ENCODE measurements at regions not wholly inside any gene's neighbourhood (a gene's known extent, or its start where the extent isn't known, plus 50 kb on each side); places are given as distances from the start of the nearest gene placed in this dataset.

GRCh38 chr5:109917154-109917546, 227.4 kb downstream of the MAN2A1 start:
- DNase-seq = no peak

GRCh38 chr5:109917966-109918365, 228.2 kb downstream of the MAN2A1 start:
- DNase-seq = no peak

- DNase-seq = no peak
These were observed 231.0 kb downstream of the MAN2A1 start for GRCh38 chr5:109920736-109921135.

DNA sequence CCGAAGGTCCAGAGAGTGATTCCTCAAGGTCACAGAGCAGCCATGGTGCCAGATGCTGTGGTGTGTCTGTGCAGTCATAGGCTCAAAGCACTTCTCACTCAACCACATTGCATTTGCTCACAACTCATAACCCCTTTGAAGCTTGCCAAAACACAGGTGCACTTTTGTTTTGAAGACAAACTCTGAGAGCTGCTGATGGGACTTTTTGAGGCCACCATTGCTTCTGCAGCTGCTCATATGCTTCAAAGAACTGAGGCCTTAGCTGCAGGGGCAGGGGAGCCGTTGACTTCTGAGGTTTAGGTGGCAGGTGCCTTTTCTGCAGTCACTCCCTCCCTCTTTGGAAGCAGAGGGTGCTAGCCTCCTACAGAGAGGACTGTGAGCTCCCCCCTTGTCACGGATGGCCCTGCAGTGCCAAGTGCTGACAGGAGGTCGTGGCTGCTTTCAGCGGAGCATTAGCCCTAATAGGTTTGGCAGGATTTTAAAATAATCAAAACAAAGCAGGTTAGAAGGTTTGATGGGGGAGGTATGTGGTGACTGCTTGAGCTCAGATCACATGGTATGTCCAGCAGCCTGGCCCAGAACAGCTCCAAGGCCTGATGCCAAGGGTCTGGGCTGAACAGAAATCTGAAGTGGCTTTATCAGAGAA, 232.1 kb downstream of the MAN2A1 start:
- DNase-seq = no peak

DNA sequence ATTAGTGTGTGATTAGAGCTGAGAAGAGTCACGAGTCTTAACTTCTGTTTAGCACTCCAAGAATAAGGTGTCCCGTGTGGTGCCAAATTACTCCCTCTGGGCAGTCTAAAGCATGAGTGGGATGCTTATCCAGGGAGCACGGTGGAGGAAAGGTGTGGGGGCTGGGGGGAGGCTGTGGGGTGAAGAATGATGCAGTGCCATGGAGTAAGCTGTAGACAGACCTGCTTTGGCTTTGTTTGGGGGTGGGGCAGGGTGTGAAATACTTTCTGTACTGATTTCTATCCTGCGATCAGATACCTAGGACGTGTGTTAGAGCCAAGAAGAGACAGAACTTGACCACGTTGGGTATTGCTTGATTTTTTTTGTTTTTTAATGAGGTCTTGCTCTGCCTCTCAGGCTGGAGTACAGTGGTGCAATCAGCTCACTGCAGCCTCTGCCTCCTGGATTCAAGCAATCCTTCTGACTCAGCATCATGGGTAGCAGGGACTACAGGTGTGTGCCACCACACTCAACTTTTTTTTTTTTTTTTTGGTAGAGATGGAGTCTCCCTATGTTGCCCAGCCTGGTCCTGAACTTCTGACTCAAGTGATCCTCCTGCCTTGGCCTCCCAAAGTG, 232.8 kb downstream of the MAN2A1 start:
- DNase-seq = no peak

- no peak for DNase-seq
These were observed 233.5 kb downstream of the MAN2A1 start for GRCh38 chr5:109923205-109923604.

GRCh38 chr5:109924237-109925107, 234.7 kb downstream of the MAN2A1 start:
- no peak for DNase-seq

DNA sequence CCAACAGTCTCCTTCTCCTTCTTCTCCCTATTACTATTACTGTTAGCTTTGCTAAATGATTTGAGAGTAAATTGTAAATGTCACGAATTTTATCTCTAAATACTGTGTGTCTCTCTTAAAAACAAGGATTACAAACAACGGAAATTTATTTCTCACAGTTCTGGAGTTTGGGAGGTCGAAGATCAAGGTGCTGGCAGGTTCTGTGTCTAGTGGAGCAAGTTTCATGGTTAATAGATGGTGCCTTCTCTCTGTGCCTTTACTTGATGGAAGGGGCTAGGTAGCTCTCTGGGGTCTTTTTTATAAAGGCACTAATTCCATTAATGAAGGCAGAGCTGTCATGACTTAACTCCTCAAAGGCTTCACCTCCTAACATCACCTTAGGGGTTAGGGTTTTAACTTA, 237.9 kb downstream of the MAN2A1 start:
- DNase-seq = no peak

DNA sequence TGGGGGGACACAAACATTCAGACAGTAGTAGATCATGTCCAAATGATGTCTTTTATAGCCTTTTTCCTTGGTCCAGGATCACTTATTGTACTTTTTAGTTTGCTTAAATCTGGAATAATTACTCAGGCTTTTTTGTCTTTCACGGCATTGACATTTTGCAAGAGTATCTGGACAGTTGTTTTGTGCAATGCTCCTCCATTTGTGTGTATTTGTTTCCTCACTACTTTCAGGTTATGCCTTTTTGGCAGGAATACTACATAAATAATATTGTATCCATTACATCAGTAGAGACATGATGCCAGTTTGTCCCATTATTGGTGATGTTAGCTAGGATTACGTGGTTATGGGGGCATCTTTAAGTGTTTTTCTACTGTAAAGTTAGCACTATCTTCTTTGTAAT, 238.3 kb downstream of the MAN2A1 start:
- DNase-seq = no peak

- no peak for DNase-seq
These were observed 239.1 kb downstream of the MAN2A1 start for GRCh38 chr5:109928811-109929210.

GRCh38 chr5:109929376-109929775, 239.6 kb downstream of the MAN2A1 start:
- DNase-seq = no peak

GRCh38 chr5:109929911-109930310, 240.2 kb downstream of the MAN2A1 start:
- no peak for DNase-seq

- no peak for DNase-seq
These were observed 241.5 kb downstream of the MAN2A1 start for GRCh38 chr5:109931049-109931780.

DNA sequence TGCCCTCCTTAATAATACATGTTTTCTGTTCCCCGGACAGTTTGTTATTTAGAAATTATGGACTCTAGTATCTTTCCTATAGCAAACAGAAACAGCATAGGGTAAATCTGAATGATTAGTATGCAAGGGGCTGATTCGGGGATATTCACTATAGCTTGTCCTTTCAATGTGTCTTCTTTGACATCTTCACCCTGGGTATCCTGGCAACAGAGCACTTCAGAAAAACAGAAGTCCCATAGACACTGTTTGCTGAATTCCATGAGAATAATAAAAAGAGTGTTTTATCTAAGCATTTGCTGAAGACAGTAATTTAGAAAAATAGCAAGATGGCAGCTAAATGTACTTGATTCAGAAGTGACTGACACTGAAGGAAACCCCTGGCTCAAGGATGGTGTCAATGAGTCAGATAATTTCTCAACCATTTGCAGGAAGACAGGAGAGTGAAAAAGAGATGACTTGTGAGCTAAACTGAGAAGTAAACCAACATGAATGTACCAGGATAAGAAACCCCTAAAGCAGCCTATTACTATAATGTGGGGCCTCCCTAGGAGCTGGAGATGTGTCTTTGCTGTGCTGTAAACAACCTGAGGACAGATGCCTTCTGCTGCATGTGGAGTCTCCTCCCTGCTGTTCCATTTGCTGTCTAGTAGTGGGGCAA, 246.2 kb downstream of the MAN2A1 start:
- DNase-seq = no peak

- no peak for DNase-seq
These were observed 247.3 kb downstream of the MAN2A1 start for GRCh38 chr5:109936996-109937395.

DNA sequence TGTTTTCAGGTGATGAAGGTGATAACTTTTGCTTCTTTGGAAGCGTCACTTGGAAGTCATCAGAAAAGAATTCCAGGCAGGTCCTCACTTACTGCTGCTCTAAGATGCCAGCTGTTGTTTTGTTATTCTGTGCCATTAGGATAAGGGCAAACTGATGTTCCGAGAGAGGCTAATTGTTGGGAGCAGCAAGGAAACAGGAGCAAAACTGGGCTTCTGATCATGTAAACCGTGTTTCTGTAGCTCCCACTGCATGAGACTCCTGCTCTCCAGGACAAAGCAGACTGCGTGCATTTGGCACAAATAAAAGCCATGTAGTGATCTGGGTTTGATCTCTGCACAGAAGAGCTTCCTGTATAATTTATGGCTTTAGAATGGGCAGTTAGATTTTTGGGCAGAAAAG, 248.2 kb downstream of the MAN2A1 start:
- DNase-seq = no peak

- no peak for DNase-seq
These were observed 248.7 kb downstream of the MAN2A1 start for GRCh38 chr5:109938453-109938852.

- peak; percentile 34 for DNase-seq
These were observed 249.5 kb downstream of the MAN2A1 start for GRCh38 chr5:109939116-109939682.

DNA sequence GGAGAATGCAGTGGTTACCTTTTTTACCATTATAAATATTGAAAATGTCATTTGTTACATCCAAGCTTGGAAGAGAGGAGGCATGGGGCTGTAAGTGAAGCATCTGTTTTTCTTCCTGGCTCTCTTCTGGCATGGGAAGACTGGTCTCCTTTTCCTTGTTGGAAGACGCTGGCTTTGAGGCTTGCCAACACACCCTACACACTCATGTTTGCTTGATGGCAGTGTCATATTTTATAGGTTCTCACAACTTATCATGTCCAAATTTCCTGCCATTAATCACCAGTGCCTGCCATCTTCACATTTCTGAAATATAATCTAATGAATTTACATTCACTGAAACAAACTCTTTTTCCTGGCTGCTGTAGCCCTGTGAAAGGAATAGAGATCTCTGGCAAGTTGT, 252.9 kb downstream of the MAN2A1 start:
- no peak for DNase-seq

DNA sequence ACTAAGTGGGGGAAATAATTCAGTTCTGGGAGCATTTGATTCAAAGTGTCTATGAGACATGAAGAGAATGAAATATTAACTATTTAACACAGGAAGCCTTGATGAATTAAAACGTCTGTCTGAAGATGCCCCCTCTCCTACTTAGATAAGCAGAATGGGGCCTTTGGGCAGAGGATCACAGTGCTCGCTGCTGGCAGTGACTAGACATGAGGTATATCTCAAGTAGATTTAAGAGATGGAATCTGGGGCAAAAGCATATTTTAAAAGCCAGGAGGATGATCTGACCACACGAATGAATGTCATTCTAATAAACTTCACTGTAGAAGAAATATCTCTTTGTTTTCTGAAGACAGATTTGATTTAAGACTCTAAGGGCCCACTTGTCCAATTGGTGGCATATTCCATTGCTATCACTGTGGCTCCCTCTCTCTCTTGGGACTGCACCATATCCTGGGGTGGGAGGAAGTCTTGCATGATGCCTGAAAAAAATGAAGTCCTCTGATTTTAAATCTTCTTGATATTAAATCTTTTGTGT, 254.0 kb downstream of the MAN2A1 start:
- DNase-seq = no peak

- DNase-seq = no peak
These were observed 254.7 kb downstream of the MAN2A1 start for GRCh38 chr5:109944461-109944860.

- DNase-seq = no peak
These were observed 255.5 kb downstream of the MAN2A1 start for GRCh38 chr5:109945097-109945678.

All from dermis blood vessel endothelial cell (primary cell).